HG03457 (cell line): ENCODE measurements at regions not wholly inside any gene's neighbourhood (a gene's known extent, or its start where the extent isn't known, plus 50 kb on each side); places are given as distances from the start of the nearest gene placed in this dataset.

ENCODE experiments used
- ATAC-seq: cut with Tn5 transposase; IDR thresholded peaks from one replicate; pipeline ENCODE4 v1.9.1; 2021; ENCODE audit warnings: moderate number of reproducible peaks; ENCODE audit not compliant: unreplicated experiment

- no peak for ATAC-seq
Observed at GRCh38 chr5:159420940-159421339, 90.7 kb upstream of the IL12B start.

- ATAC-seq = no peak
Observed at GRCh38 chr5:159422361-159422760, 92.1 kb upstream of the IL12B start.

- no peak for ATAC-seq
Observed at GRCh38 chr5:159422910-159423309, 92.6 kb upstream of the IL12B start.

- no peak for ATAC-seq
Observed at GRCh38 chr5:159424123-159424522, 93.8 kb upstream of the IL12B start.

GRCh38 chr5:159426694-159427093, 96.4 kb upstream of the IL12B start:
- ATAC-seq = no peak

- peak; percentile 74 for ATAC-seq
Observed at GRCh38 chr5:159427180-159428012, 97.1 kb upstream of the IL12B start.

GRCh38 chr5:159430361-159431012, 100.2 kb upstream of the IL12B start:
- ATAC-seq = no peak

GRCh38 chr5:159435855-159436254, 105.6 kb upstream of the IL12B start:
- ATAC-seq = no peak

- no peak for ATAC-seq
Observed at GRCh38 chr5:159438092-159438491, 107.8 kb upstream of the IL12B start.

GRCh38 chr5:159439002-159439401, 108.7 kb upstream of the IL12B start:
- no peak for ATAC-seq

GRCh38 chr5:159440235-159440634, 109.9 kb upstream of the IL12B start:
- no peak for ATAC-seq

GRCh38 chr5:159440968-159441367, 110.7 kb upstream of the IL12B start:
- no peak for ATAC-seq

- ATAC-seq = no peak
Observed at GRCh38 chr5:159441441-159441840, 111.2 kb upstream of the IL12B start.

- no peak for ATAC-seq
Observed at GRCh38 chr5:159442206-159442850, 112.0 kb upstream of the IL12B start.

GRCh38 chr5:159444441-159445082, 114.3 kb upstream of the IL12B start:
- no peak for ATAC-seq

GRCh38 chr5:159447116-159447515, 116.8 kb upstream of the IL12B start:
- no peak for ATAC-seq

GRCh38 chr5:159448841-159449407, 118.6 kb upstream of the IL12B start:
- ATAC-seq = no peak

- no peak for ATAC-seq
Observed at GRCh38 chr5:159449925-159450324, 119.6 kb upstream of the IL12B start.

GRCh38 chr5:159450417-159450816, 120.1 kb upstream of the IL12B start:
- no peak for ATAC-seq

- no peak for ATAC-seq
Observed at GRCh38 chr5:159451197-159452052, 121.1 kb upstream of the IL12B start.
